OCI-LY1 (cell line): ENCODE measurements at regions not wholly inside any gene's neighbourhood (a gene's known extent, or its start where the extent isn't known, plus 50 kb on each side); places are given as distances from the start of the nearest gene placed in this dataset.

Experiments used
- H2AFZ ChIP-seq: fragments of 200-600 bp; sonication (generic), shearing (Covaris generic); 2 replicates; pipeline ENCODE4 v1.6.0; 2014; ENCODE audit warnings: antibody characterized with exemption, mild to moderate bottlenecking, low read length
- H3F3A ChIP-seq: fragments of 200-600 bp; sonication (generic), shearing (Covaris generic); 2 replicates; pipeline ENCODE4 v1.6.0; 2014; ENCODE audit warnings: mild to moderate bottlenecking, antibody characterized with exemption, low read length, moderate library complexity; ENCODE audit not compliant: insufficient read depth
- H3K27ac ChIP-seq: fragments of 200-600 bp; sonication (generic); 2 replicates; pipeline ENCODE4 v1.5.1; 2014; ENCODE audit warnings: low read length, mixed run types, mild to moderate bottlenecking, low read depth; ENCODE audit not compliant: poor library complexity, severe bottlenecking
- H3K27me3 ChIP-seq: fragments of 200-600 bp; sonication (generic); 2 replicates; pipeline ENCODE4 v1.6.0; 2014; ENCODE audit warnings: antibody characterized with exemption, mild to moderate bottlenecking, low read length, moderate library complexity; ENCODE audit not compliant: insufficient read depth
- H3K36me3 ChIP-seq: fragments of 200-600 bp; sonication (generic); 2 replicates; pipeline ENCODE4 v1.6.1; 2014; ENCODE audit warnings: mild to moderate bottlenecking, antibody characterized with exemption, low read length, moderate library complexity, mixed read lengths; ENCODE audit not compliant: insufficient read depth
- H3K4me1 ChIP-seq: fragments of 200-600 bp; sonication (generic); 2 replicates; pipeline ENCODE4 v1.5.1; 2014; ENCODE audit warnings: mild to moderate bottlenecking, low read length, moderate library complexity; ENCODE audit not compliant: insufficient read depth, severe bottlenecking
- H3K4me2 ChIP-seq: fragments of 200-600 bp; sonication (generic), shearing (Covaris generic); 2 replicates; pipeline ENCODE4 v1.6.1; 2014; ENCODE audit warnings: low read length
- H3K4me3 ChIP-seq: fragments of 200-600 bp; sonication (generic); 2 replicates; pipeline ENCODE4 v1.5.1; 2014; ENCODE audit warnings: low read length, low read depth, mild to moderate bottlenecking, mixed read lengths; ENCODE audit not compliant: poor library complexity, severe bottlenecking
- H3K79me2 ChIP-seq: fragments of 200-600 bp; shearing (Covaris generic); 2 replicates; pipeline ENCODE4 v1.6.1; 2016; ENCODE audit warnings: mixed run types, low read length, mixed read lengths; ENCODE audit not compliant: insufficient read depth
- H3K9ac ChIP-seq: fragments of 200-600 bp; sonication (generic), shearing (Covaris generic); 2 replicates; pipeline ENCODE4 v1.6.1; 2014; ENCODE audit warnings: mild to moderate bottlenecking, low read length, mixed read lengths
- H3K9me2 ChIP-seq: fragments of 200-600 bp; sonication (generic), shearing (Covaris generic); 2 replicates; pipeline ENCODE4 v1.6.1; 2014; ENCODE audit warnings: low read depth, mild to moderate bottlenecking, low read length, mixed read lengths
- H3K9me3 ChIP-seq: fragments of 200-600 bp; shearing (Covaris generic); 2 replicates; pipeline ENCODE4 v1.6.1; 2014; ENCODE audit warnings: low read length, mixed read lengths
- H4K20me1 ChIP-seq: fragments of 200-600 bp; sonication (generic), shearing (Covaris generic); 2 replicates; pipeline ENCODE4 v1.6.0; 2016; ENCODE audit warnings: mild to moderate bottlenecking, low read length; ENCODE audit not compliant: insufficient read depth
- CTCF ChIP-seq: fragments of 200-600 bp; sonication (generic), shearing (Covaris generic); IDR thresholded peaks from 2 replicates; pipeline ENCODE4 v1.5.1; 2017; ENCODE audit warnings: mild to moderate bottlenecking, antibody characterized with exemption, low read length, moderate library complexity, mixed read lengths
- EZH2 ChIP-seq: fragments of 200-600 bp; sonication (generic), shearing (Covaris generic); IDR thresholded peaks from 2 replicates; pipeline ENCODE4 v1.8.0; 2017; ENCODE audit warnings: borderline replicate concordance, mixed run types, mild to moderate bottlenecking, antibody characterized with exemption, low read length, moderate library complexity, mixed read lengths

DNA sequence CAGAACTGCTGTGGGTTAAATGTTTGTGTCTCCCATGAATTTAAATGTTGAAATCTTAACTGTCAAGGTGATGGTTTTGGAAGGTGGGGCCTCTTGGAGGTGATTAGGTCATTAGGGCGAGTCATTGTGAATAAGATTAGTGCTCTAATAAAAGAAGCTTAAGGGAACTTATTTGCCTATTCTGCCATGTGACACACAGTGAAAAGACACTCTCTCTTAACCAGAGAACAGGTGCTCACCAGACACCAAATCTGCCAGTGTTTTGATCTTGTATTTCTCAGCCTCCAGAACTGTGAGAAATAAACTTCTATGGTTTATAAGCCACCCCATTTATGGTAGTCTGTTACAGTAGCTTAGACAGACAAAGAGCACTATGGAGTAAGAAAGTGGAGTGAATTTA is 117.9 kb upstream of the SV2C start:
- Histone ChIP-seq H3K27me3 (no peaks in the 10 kb centered on the region), H3K36me3 (no peaks in the 10 kb centered on the region), H4K20me1 (no peaks in the 10 kb centered on the region), H3K9me2 (no peaks in the 10 kb centered on the region), H2AFZ (no peak overlapping the region), H3K9ac (no peak overlapping the region), H3K79me2 (no peaks in the 10 kb centered on the region), H3K4me2 (no peak overlapping the region), H3K9me3 (no peaks in the 10 kb centered on the region), H3K4me1 (no peaks in the 10 kb centered on the region), H3F3A (no peaks in the 10 kb centered on the region), H3K4me3 (no peak overlapping the region), H3K27ac (no peak overlapping the region)
- TF ChIP-seq EZH2: no peak
- TF ChIP-seq CTCF: no peak

GRCh38 chr5:75964008-75964407 is 119.2 kb upstream of the SV2C start:
- Histone ChIP-seq H3K27ac (no peak overlapping the region), H3K9me2 (no peaks in the 10 kb centered on the region), H3K4me1 (no peaks in the 10 kb centered on the region), H3K27me3 (no peaks in the 10 kb centered on the region), H3F3A (no peaks in the 10 kb centered on the region), H4K20me1 (no peaks in the 10 kb centered on the region), H3K4me3 (no peak overlapping the region), H3K9ac (no peak overlapping the region), H3K36me3 (no peaks in the 10 kb centered on the region), H3K4me2 (no peak overlapping the region), H2AFZ (no peak overlapping the region), H3K79me2 (no peaks in the 10 kb centered on the region), H3K9me3 (no peaks in the 10 kb centered on the region)
- TF ChIP-seq EZH2 (no peak), CTCF (no peak)

DNA sequence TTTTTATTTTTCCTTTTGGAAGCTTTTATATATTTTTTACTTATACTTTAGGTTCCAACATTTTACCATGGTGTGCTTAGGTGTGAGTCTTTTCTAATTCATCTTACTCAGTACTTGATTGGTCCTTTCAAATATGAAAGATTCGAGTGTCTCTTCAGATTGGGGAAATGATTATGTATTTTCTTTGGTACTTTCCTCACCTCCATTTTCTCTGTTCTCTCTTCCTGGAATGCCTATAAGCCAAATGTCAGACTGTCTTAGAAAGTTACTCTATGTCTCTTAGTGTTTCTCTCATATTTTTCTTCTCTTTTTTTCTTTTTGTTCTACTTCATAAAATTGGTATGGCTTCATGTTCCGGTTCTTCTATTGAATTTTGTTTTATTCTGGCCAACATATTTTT is 119.6 kb upstream of the SV2C start:
- Histone ChIP-seq H3K4me2 (no peak overlapping the region), H3K4me1 (no peaks in the 10 kb centered on the region), H3K4me3 (no peak overlapping the region), H3K9ac (no peak overlapping the region), H4K20me1 (no peaks in the 10 kb centered on the region), H3K36me3 (no peaks in the 10 kb centered on the region), H3K27me3 (no peaks in the 10 kb centered on the region), H3K27ac (no peak overlapping the region), H3F3A (no peaks in the 10 kb centered on the region), H3K9me3 (no peaks in the 10 kb centered on the region), H3K79me2 (no peaks in the 10 kb centered on the region), H2AFZ (no peak overlapping the region), H3K9me2 (no peaks in the 10 kb centered on the region)
- TF ChIP-seq CTCF (no peak), EZH2 (no peak)
